Fibroblast of lung (primary cell): ENCODE measurements at regions not wholly inside any gene's neighbourhood (a gene's known extent, or its start where the extent isn't known, plus 50 kb on each side); places are given as distances from the start of the nearest gene placed in this dataset.

Experiments used
- DNase-seq, 2 donors: peaks; one replicate each; pipeline versions ENCODE4 v3.0.0 to v3.0.0-alpha.2; 2010; ENCODE audit warnings: low read depth in 2 of 2
- H2AFZ ChIP-seq: 2 replicates; pipeline ENCODE4 v1.5.1; 2012; ENCODE audit warnings: low read length, control low read depth, inconsistent platforms
- H3K27ac ChIP-seq: 2 replicates; pipeline ENCODE4 v1.5.1; 2011; ENCODE audit warnings: low read length, control low read depth; ENCODE audit not compliant: insufficient read depth
- H3K27me3 ChIP-seq: 2 replicates; pipeline ENCODE4 v1.5.1; 2011; ENCODE audit warnings: mild to moderate bottlenecking, low read length; ENCODE audit not compliant: control insufficient read depth, insufficient read depth
- H3K36me3 ChIP-seq: 2 replicates; pipeline ENCODE4 v1.5.1; 2011; ENCODE audit warnings: low read length; ENCODE audit not compliant: control insufficient read depth, insufficient read depth
- H3K4me1 ChIP-seq: 2 replicates; pipeline ENCODE4 v1.5.1; 2011; ENCODE audit warnings: low read length; ENCODE audit not compliant: control insufficient read depth, insufficient read depth; ENCODE audit errors: extremely low read depth
- H3K4me2 ChIP-seq: 2 replicates; pipeline ENCODE4 v1.5.1; 2011; ENCODE audit warnings: low read length, control low read depth; ENCODE audit not compliant: insufficient read depth; ENCODE audit errors: extremely low read depth
- H3K4me3 ChIP-seq, 4 experiments: fragments of 200-600 bp in 1 of 4; sonication (generic) in 1 of 4; replicated peaks in 1 of 4; 2 replicates each; pipeline ENCODE4 v1.5.1; 2011 to 2016; ENCODE audit warnings: low read length in 4 of 4, low read depth in 3 of 4, mild to moderate bottlenecking in 3 of 4, control low read depth in 2 of 4, inconsistent platforms in 1 of 4, mixed read lengths in 1 of 4; ENCODE audit not compliant: insufficient read depth in 1 of 4; ENCODE audit errors: control extremely low read depth in 1 of 4
- H3K79me2 ChIP-seq: 2 replicates; pipeline ENCODE4 v1.5.1; 2012; ENCODE audit warnings: mild to moderate bottlenecking, low read length, inconsistent platforms; ENCODE audit not compliant: control insufficient read depth, insufficient read depth
- H3K9ac ChIP-seq: 2 replicates; pipeline ENCODE4 v1.5.1; 2011; ENCODE audit warnings: mild to moderate bottlenecking, low read length, control low read depth; ENCODE audit not compliant: insufficient read depth
- H3K9me3 ChIP-seq: 2 replicates; pipeline ENCODE4 v1.5.1; 2012; ENCODE audit warnings: low read depth, low read length; ENCODE audit not compliant: control insufficient read depth, insufficient read depth
- H4K20me1 ChIP-seq: 2 replicates; pipeline ENCODE4 v1.5.1; 2011; ENCODE audit warnings: low read length; ENCODE audit not compliant: control insufficient read depth, insufficient read depth; ENCODE audit errors: extremely low read depth
- CTCF ChIP-seq, 2 donors: IDR thresholded peaks in 1 of 2; conservative IDR thresholded peaks in 1 of 2; 1 replicate in 1 of 2; 2 replicates in 1 of 2; pipeline ENCODE4 v1.5.1; 2011 to 2012; ENCODE audit warnings: low read length in 2 of 2, control low read depth in 1 of 2, inconsistent platforms in 1 of 2, low read depth in 1 of 2, mild to moderate bottlenecking in 1 of 2
- EZH2 ChIP-seq: IDR thresholded peaks from 2 replicates; pipeline ENCODE4 v1.5.1; 2012; ENCODE audit warnings: low read length, control low read depth, mild to moderate bottlenecking; ENCODE audit errors: missing control alignments

- DNase-seq: peak; percentile 39 to 57
- H3K9ac ChIP-seq: peak overlapping the region; percentile 31
- TF ChIP-seq CTCF (conservative IDR thresholded peaks at IDR 0.05 in 1 of 2, IDR thresholded peaks at IDR 0.05 in 1 of 2; ENCODE audit: low read depth in 1 of 2, low read length in 2 of 2) (peak; percentile 26 to 28), EZH2 (no peak)
- no peaks in the 10 kb centered on the region for H3K9me3 ChIP-seq
- H2AFZ ChIP-seq: peak overlapping the region; percentile 61
- no peaks in the 10 kb centered on the region for H4K20me1 ChIP-seq
- peak overlapping the region; percentile 81 for H3K4me2 ChIP-seq
- no peaks in the 10 kb centered on the region for H3K79me2 ChIP-seq
- H3K27ac ChIP-seq: peak overlapping the region; percentile 53
- H3K4me3 ChIP-seq: peak overlapping the region; percentile 9 to 45 (median 41)
- peaks cover 4% of the 10 kb centered on the region for H3K4me1 ChIP-seq
- H3K27me3 ChIP-seq: no peaks in the 10 kb centered on the region
- H3K36me3 ChIP-seq: no peaks in the 10 kb centered on the region
Observed at GRCh38 chr4:147056940-147057610, 111.4 kb upstream of the TTC29 start.

- peak overlapping the region; percentile 61 for H2AFZ ChIP-seq
Observed at GRCh38 chr4:147057611-147058190, 112.0 kb upstream of the TTC29 start.

More at GRCh38 chr4:147057611-147058190, 112.0 kb upstream of the TTC29 start:
- peak; percentile 60 to 66 for DNase-seq
- Histone ChIP-seq H3K36me3 (no peaks in the 10 kb centered on the region), H4K20me1 (no peaks in the 10 kb centered on the region), H3K9ac (peak overlapping the region; percentile 31), H3K27ac (peak overlapping the region; percentile 53), H3K4me3 (peak overlapping the region; percentile 9 to 45 (median 41)), H3K79me2 (no peaks in the 10 kb centered on the region), H3K4me1 (peaks cover 4% of the 10 kb centered on the region), H3K9me3 (no peaks in the 10 kb centered on the region), H3K27me3 (no peaks in the 10 kb centered on the region), H3K4me2 (peak overlapping the region; percentile 81)
- TF ChIP-seq EZH2: no peak
- no peak for TF ChIP-seq CTCF (conservative IDR thresholded peaks at IDR 0.05 in 1 of 2, IDR thresholded peaks at IDR 0.05 in 1 of 2; ENCODE audit: low read depth in 1 of 2, low read length in 2 of 2)
